ENCODE measurements at regions not wholly inside any gene's neighbourhood (a gene's known extent, or its start where the extent isn't known, plus 50 kb on each side); places are given as distances from the start of the nearest gene placed in this dataset.

- DNase-seq, result no peak
Observed at GRCh38 chr18:56165601-56166355, 472.6 kb downstream of the TXNL1 start.

GRCh38 chr18:56162311-56163265, 475.8 kb downstream of the TXNL1 start:
- no peak for DNase-seq

GRCh38 chr18:56161566-56162260, 476.7 kb downstream of the TXNL1 start:
- no peak for DNase-seq

- no peak for DNase-seq
Observed at GRCh38 chr18:56158676-56159075, 479.7 kb downstream of the TXNL1 start.

GRCh38 chr18:56157541-56157940, 480.9 kb downstream of the TXNL1 start:
- no peak for DNase-seq

GRCh38 chr18:56152551-56153310, 485.7 kb downstream of the TXNL1 start:
- no peak for DNase-seq

GRCh38 chr18:56148373-56148772, 490.0 kb downstream of the TXNL1 start:
- DNase-seq, result no peak

- DNase-seq, result no peak
Observed at GRCh38 chr18:56146565-56146964, 491.8 kb downstream of the TXNL1 start.

GRCh38 chr18:56142001-56142400, 496.4 kb downstream of the TXNL1 start:
- DNase-seq, result no peak

GRCh38 chr18:56139792-56140254, 498.6 kb downstream of the TXNL1 start:
- DNase-seq, result no peak

GRCh38 chr18:56139372-56139771, 499.0 kb downstream of the TXNL1 start:
- no peak for DNase-seq

GRCh38 chr18:56136105-56136504, 502.3 kb downstream of the TXNL1 start:
- DNase-seq, result no peak

- no peak for DNase-seq
Observed at GRCh38 chr18:56130481-56130880, 507.9 kb downstream of the TXNL1 start.

GRCh38 chr18:56128153-56128791, 510.1 kb downstream of the TXNL1 start:
- DNase-seq, result no peak

GRCh38 chr18:56127322-56128099, 510.9 kb downstream of the TXNL1 start:
- no peak for DNase-seq

- DNase-seq, result no peak
Observed at GRCh38 chr18:56124186-56124585, 514.2 kb downstream of the TXNL1 start.

GRCh38 chr18:56121669-56122068, 516.7 kb downstream of the TXNL1 start:
- DNase-seq, result no peak

GRCh38 chr18:56120782-56121181, 517.6 kb downstream of the TXNL1 start:
- no peak for DNase-seq

- DNase-seq, result no peak
Observed at GRCh38 chr18:56119681-56120080, 518.7 kb downstream of the TXNL1 start.

- no peak for DNase-seq
Observed at GRCh38 chr18:56118422-56118821, 520.0 kb downstream of the TXNL1 start.

Measured in NCI-H2107 (cell line).